ENCODE measurements at regions not wholly inside any gene's neighbourhood (a gene's known extent, or its start where the extent isn't known, plus 50 kb on each side); places are given as distances from the start of the nearest gene placed in this dataset.
"Not testable (repeated sequence)": the region's sequence is repeated elsewhere in the genome, so short reads cannot be mapped to it uniquely, and the experiment has no call there.

- not testable (repeated sequence) for TF ChIP-seq ZBTB1 (CRISPR knock-in tag; IDR thresholded peaks at IDR 0.05; ENCODE audit: borderline replicate concordance, low read depth); POLR2AphosphoS2 (IDR thresholded peaks at IDR 0.05; ENCODE audit: low read length); ZBTB49 (CRISPR knock-in tag; IDR thresholded peaks at IDR 0.05; ENCODE audit: borderline replicate concordance); CTCF (IDR thresholded peaks at IDR 0.05 in 2 of 3, conservative IDR thresholded peaks at IDR 0.05 in 1 of 3; ENCODE audit: insufficient read depth in 2 of 3, low read depth in 1 of 3, low read length in 3 of 3); ELK1 (CRISPR knock-in tag; IDR thresholded peaks at IDR 0.05); PATZ1 (CRISPR knock-in tag; IDR thresholded peaks at IDR 0.05; ENCODE audit: borderline replicate concordance); ZFP1 (CRISPR knock-in tag; IDR thresholded peaks at IDR 0.05); NELFE (IDR thresholded peaks at IDR 0.05; ENCODE audit: insufficient read depth, insufficient read length); WHSC1 (IDR thresholded peaks at IDR 0.05; ENCODE audit: low read length); TCFL5 (CRISPR knock-in tag; conservative IDR thresholded peaks at IDR 0.05)
Observed at GRCh38 chr4:131727418-131727817, 1421.7 kb upstream of the PCDH10 start.
